ENCODE measurements at regions not wholly inside any gene's neighbourhood (a gene's known extent, or its start where the extent isn't known, plus 50 kb on each side); places are given as distances from the start of the nearest gene placed in this dataset.

- FAIRE-seq (no peak), DNase-seq (ENCODE audit: low read depth) (no peak)
- Histone ChIP-seq H3K9ac (ENCODE audit: low read length) (no peak overlapping the region), H3K27me3 (ENCODE audit: insufficient read depth, low read length) (no peaks in the 10 kb centered on the region), H3K4me2 (ENCODE audit: low read length) (no peak overlapping the region), H3K4me3 (ENCODE audit: insufficient read depth, low read depth, low read length) (no peak overlapping the region), H2AFZ (ENCODE audit: low read depth, low read length) (no peak overlapping the region), H4K20me1 (ENCODE audit: insufficient read depth, low read length) (no peaks in the 10 kb centered on the region), H3K36me3 (ENCODE audit: insufficient read depth, low read length) (no peaks in the 10 kb centered on the region), H3K9me3 (ENCODE audit: insufficient read depth, low read depth, low read length) (no peaks in the 10 kb centered on the region), H3K79me2 (ENCODE audit: insufficient read depth, low read length) (no peaks in the 10 kb centered on the region), H3K27ac (ENCODE audit: low read depth, low read length) (no peak overlapping the region), H3K4me1 (ENCODE audit: insufficient read depth, low read length) (no peaks in the 10 kb centered on the region)
- peaks cover 2% of the 10 kb centered on the region for H3K4me1 Mint-ChIP-seq (ENCODE audit: low read depth, unreplicated experiment)
- peaks cover 2% of the 10 kb centered on the region for H3K9me3 Mint-ChIP-seq (ENCODE audit: unreplicated experiment)
- H3K27me3 Mint-ChIP-seq (ENCODE audit: low read depth, unreplicated experiment), result peaks cover 13% of the 10 kb centered on the region
- no peaks in the 10 kb centered on the region for H3K36me3 Mint-ChIP-seq (ENCODE audit: low read depth, unreplicated experiment)
- H3K4me3 Mint-ChIP-seq (ENCODE audit: unreplicated experiment), result no peak overlapping the region
- TF ChIP-seq EZH2 (IDR thresholded peaks at IDR 0.05; ENCODE audit: insufficient read depth, low read length) (no peak), CTCF (IDR thresholded peaks at IDR 0.05; ENCODE audit: insufficient read depth, low read depth, low read length) (no peak)
- H3K27ac Mint-ChIP-seq (ENCODE audit: unreplicated experiment), result no peak overlapping the region
Observed at GRCh38 chr16:16910666-16911065, 531.7 kb downstream of the NPIPA7 start.

GRCh38 chr16:16915771-16916170 is 536.8 kb downstream of the NPIPA7 start:
- TF ChIP-seq CTCF (IDR thresholded peaks at IDR 0.05; ENCODE audit: insufficient read depth, low read depth, low read length) (no peak), EZH2 (IDR thresholded peaks at IDR 0.05; ENCODE audit: insufficient read depth, low read length) (no peak)
- H3K9ac ChIP-seq (ENCODE audit: low read length), result no peak overlapping the region

GRCh38 chr16:16917191-16917785 is 538.3 kb downstream of the NPIPA7 start:
- FAIRE-seq (no peak), DNase-seq (ENCODE audit: low read depth) (no peak)
- no peak overlapping the region for H2AFZ ChIP-seq (ENCODE audit: low read depth, low read length)
- H3K4me1 ChIP-seq (ENCODE audit: insufficient read depth, low read length), result no peaks in the 10 kb centered on the region
- H3K27me3 ChIP-seq (ENCODE audit: insufficient read depth, low read length), result no peaks in the 10 kb centered on the region
- no peaks in the 10 kb centered on the region for H3K36me3 ChIP-seq (ENCODE audit: insufficient read depth, low read length)
- no peaks in the 10 kb centered on the region for H3K9me3 ChIP-seq (ENCODE audit: insufficient read depth, low read depth, low read length)
- H3K9ac ChIP-seq (ENCODE audit: low read length), result no peak overlapping the region
- H3K27ac ChIP-seq (ENCODE audit: low read depth, low read length), result no peak overlapping the region
- Mint-ChIP-seq H3K4me3 (ENCODE audit: unreplicated experiment) (no peak overlapping the region), H3K27me3 (ENCODE audit: low read depth, unreplicated experiment) (peaks cover 22% of the 10 kb centered on the region), H3K36me3 (ENCODE audit: low read depth, unreplicated experiment) (no peaks in the 10 kb centered on the region), H3K9me3 (ENCODE audit: unreplicated experiment) (no peaks in the 10 kb centered on the region), H3K4me1 (ENCODE audit: low read depth, unreplicated experiment) (peaks cover 3% of the 10 kb centered on the region), H3K27ac (ENCODE audit: unreplicated experiment) (no peak overlapping the region)
- H3K4me2 ChIP-seq (ENCODE audit: low read length), result no peak overlapping the region
- no peaks in the 10 kb centered on the region for H3K79me2 ChIP-seq (ENCODE audit: insufficient read depth, low read length)
- no peak for TF ChIP-seq EZH2 (IDR thresholded peaks at IDR 0.05; ENCODE audit: insufficient read depth, low read length)
- no peaks in the 10 kb centered on the region for H4K20me1 ChIP-seq (ENCODE audit: insufficient read depth, low read length)
- no peak overlapping the region for H3K4me3 ChIP-seq (ENCODE audit: insufficient read depth, low read depth, low read length)

More at GRCh38 chr16:16915771-16916170, 536.8 kb downstream of the NPIPA7 start:
- Histone ChIP-seq H3K9me3 (ENCODE audit: insufficient read depth, low read depth, low read length) (no peaks in the 10 kb centered on the region), H3K4me3 (ENCODE audit: insufficient read depth, low read depth, low read length) (no peak overlapping the region), H4K20me1 (ENCODE audit: insufficient read depth, low read length) (no peaks in the 10 kb centered on the region), H3K4me2 (ENCODE audit: low read length) (no peak overlapping the region), H3K4me1 (ENCODE audit: insufficient read depth, low read length) (no peaks in the 10 kb centered on the region), H3K79me2 (ENCODE audit: insufficient read depth, low read length) (no peaks in the 10 kb centered on the region), H3K27ac (ENCODE audit: low read depth, low read length) (no peak overlapping the region), H3K36me3 (ENCODE audit: insufficient read depth, low read length) (no peaks in the 10 kb centered on the region), H2AFZ (ENCODE audit: low read depth, low read length) (no peak overlapping the region), H3K27me3 (ENCODE audit: insufficient read depth, low read length) (no peaks in the 10 kb centered on the region)
- Mint-ChIP-seq H3K4me1 (ENCODE audit: low read depth, unreplicated experiment) (peaks cover 3% of the 10 kb centered on the region), H3K27me3 (ENCODE audit: low read depth, unreplicated experiment) (peaks cover 18% of the 10 kb centered on the region), H3K9me3 (ENCODE audit: unreplicated experiment) (no peaks in the 10 kb centered on the region), H3K27ac (ENCODE audit: unreplicated experiment) (no peak overlapping the region), H3K36me3 (ENCODE audit: low read depth, unreplicated experiment) (no peaks in the 10 kb centered on the region), H3K4me3 (ENCODE audit: unreplicated experiment) (no peak overlapping the region)
- FAIRE-seq (no peak), DNase-seq (ENCODE audit: low read depth) (no peak)

Data from astrocyte (in vitro differentiated cells and primary cell).